ENCODE measurements at regions not wholly inside any gene's neighbourhood (a gene's known extent, or its start where the extent isn't known, plus 50 kb on each side); places are given as distances from the start of the nearest gene placed in this dataset.

DNA sequence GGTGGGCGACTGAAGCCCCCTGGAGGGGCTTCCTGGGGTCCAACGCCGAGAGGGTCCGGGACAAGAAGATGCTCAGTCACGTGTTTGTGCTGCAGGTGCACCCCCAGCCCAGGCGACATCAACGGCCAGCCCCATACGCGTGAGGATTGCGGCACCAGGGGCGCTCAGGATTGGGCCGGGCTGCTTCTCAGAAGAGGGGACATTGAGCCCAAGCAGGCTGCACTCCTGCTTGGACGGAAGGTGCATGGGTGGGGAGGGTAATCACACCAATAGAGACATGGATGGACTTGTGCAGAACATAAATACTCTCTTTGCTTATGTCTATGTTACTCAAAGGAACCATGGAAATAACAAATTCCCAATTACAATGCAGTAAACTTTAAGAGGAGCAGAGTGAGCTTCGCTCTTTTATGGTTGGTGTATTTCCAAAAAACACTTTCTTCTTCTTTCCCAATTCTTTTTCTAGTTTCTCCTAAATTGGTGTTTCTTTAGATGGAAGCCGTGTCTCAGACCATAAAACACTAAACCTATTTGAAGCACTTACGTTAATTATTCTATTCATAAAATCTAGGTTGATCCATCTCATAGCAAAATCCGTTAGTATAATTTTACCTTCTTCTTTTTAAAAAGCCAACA, 182.7 kb downstream of the GOLGA6L6 start:
- TF ChIP-seq SRF (IDR thresholded peaks at IDR 0.05; ENCODE audit: low read depth) (no peak), POLR2A (IDR thresholded peaks at IDR 0.05; ENCODE audit: borderline replicate concordance, extremely low read depth, insufficient read depth, insufficient read length) (no peak), POLR2AphosphoS5 (IDR thresholded peaks at IDR 0.05; ENCODE audit: low read depth, low read length) (no peak), TCF7L2 (IDR thresholded peaks at IDR 0.05; ENCODE audit: borderline replicate concordance, extremely low read depth, insufficient read depth, insufficient read length) (no peak), ZFX (IDR thresholded peaks at IDR 0.05) (no peak), RAD21 (IDR thresholded peaks at IDR 0.05; ENCODE audit: low read depth) (no peak), EZH2 (IDR thresholded peaks at IDR 0.05) (no peak)
- TF ChIP-seq, protein P1, sequence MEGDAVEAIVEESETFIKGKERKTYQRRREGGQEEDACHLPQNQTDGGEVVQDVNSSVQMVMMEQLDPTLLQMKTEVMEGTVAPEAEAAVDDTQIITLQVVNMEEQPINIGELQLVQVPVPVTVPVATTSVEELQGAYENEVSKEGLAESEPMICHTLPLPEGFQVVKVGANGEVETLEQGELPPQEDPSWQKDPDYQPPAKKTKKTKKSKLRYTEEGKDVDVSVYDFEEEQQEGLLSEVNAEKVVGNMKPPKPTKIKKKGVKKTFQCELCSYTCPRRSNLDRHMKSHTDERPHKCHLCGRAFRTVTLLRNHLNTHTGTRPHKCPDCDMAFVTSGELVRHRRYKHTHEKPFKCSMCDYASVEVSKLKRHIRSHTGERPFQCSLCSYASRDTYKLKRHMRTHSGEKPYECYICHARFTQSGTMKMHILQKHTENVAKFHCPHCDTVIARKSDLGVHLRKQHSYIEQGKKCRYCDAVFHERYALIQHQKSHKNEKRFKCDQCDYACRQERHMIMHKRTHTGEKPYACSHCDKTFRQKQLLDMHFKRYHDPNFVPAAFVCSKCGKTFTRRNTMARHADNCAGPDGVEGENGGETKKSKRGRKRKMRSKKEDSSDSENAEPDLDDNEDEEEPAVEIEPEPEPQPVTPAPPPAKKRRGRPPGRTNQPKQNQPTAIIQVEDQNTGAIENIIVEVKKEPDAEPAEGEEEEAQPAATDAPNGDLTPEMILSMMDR (IDR thresholded peaks at IDR 0.05 in 2 of 3, conservative IDR thresholded peaks at IDR 0.05 in 1 of 3; ENCODE audit: borderline replicate concordance in 1 of 3, insufficient read depth in 1 of 3, low read depth in 2 of 3, low read length in 2 of 3), result no peak
- TF ChIP-seq, protein P2, sequence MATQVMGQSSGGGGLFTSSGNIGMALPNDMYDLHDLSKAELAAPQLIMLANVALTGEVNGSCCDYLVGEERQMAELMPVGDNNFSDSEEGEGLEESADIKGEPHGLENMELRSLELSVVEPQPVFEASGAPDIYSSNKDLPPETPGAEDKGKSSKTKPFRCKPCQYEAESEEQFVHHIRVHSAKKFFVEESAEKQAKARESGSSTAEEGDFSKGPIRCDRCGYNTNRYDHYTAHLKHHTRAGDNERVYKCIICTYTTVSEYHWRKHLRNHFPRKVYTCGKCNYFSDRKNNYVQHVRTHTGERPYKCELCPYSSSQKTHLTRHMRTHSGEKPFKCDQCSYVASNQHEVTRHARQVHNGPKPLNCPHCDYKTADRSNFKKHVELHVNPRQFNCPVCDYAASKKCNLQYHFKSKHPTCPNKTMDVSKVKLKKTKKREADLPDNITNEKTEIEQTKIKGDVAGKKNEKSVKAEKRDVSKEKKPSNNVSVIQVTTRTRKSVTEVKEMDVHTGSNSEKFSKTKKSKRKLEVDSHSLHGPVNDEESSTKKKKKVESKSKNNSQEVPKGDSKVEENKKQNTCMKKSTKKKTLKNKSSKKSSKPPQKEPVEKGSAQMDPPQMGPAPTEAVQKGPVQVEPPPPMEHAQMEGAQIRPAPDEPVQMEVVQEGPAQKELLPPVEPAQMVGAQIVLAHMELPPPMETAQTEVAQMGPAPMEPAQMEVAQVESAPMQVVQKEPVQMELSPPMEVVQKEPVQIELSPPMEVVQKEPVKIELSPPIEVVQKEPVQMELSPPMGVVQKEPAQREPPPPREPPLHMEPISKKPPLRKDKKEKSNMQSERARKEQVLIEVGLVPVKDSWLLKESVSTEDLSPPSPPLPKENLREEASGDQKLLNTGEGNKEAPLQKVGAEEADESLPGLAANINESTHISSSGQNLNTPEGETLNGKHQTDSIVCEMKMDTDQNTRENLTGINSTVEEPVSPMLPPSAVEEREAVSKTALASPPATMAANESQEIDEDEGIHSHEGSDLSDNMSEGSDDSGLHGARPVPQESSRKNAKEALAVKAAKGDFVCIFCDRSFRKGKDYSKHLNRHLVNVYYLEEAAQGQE (IDR thresholded peaks at IDR 0.05; ENCODE audit: low read depth), result no peak
- TF ChIP-seq, protein P3, sequence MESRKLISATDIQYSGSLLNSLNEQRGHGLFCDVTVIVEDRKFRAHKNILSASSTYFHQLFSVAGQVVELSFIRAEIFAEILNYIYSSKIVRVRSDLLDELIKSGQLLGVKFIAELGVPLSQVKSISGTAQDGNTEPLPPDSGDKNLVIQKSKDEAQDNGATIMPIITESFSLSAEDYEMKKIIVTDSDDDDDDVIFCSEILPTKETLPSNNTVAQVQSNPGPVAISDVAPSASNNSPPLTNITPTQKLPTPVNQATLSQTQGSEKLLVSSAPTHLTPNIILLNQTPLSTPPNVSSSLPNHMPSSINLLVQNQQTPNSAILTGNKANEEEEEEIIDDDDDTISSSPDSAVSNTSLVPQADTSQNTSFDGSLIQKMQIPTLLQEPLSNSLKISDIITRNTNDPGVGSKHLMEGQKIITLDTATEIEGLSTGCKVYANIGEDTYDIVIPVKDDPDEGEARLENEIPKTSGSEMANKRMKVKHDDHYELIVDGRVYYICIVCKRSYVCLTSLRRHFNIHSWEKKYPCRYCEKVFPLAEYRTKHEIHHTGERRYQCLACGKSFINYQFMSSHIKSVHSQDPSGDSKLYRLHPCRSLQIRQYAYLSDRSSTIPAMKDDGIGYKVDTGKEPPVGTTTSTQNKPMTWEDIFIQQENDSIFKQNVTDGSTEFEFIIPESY (IDR thresholded peaks at IDR 0.05; ENCODE audit: extremely low read depth, insufficient replicate concordance, low read length), result no peak

All from HCT116 (cell line).